ENCODE measurements at regions not wholly inside any gene's neighbourhood (a gene's known extent, or its start where the extent isn't known, plus 50 kb on each side); places are given as distances from the start of the nearest gene placed in this dataset.

DNA sequence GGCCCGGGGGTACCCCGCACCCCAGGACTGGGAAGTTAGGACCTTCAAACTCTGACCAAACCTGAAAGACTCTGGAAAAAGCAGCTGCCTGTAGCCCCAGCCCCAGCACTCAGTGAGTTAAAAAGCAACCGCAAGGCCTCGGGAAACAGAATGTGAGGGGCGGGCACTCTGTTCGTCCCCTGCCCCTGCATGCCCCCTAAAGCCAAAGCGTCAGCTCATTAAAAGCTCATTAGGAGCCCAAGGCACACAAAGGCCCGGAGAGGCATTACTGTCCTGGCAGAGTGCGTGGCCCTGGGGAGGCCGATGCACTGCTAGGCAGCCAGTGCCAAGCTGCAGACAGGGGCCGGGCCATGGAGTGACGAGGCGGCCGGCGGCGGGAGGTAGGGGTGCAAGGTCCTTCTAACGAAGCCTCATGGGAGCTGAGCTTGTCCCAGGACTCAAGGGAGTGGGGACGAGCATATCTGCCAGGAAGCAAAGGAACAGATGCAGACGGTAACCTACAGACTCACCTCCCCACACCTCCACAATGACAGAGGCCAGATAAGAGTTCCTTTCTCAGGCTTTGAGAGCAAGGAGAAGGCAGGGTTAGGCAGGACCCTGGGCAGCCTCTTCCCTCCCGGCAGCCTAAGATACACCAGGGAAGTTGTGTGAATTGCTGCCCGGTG is 116.8 kb downstream of the ENGASE start:
- H3K36me3 ChIP-seq (ENCODE audit: low read depth): no peaks in the 10 kb centered on the region
- no peak for TF ChIP-seq EZH2 (IDR thresholded peaks at IDR 0.05; ENCODE audit: insufficient read depth, poor library complexity, severe bottlenecking)
- TF ChIP-seq EZH2phosphoT487 (IDR thresholded peaks at IDR 0.05; ENCODE audit: insufficient read depth, low read depth): no peak
- no peaks in the 10 kb centered on the region for H3K79me2 ChIP-seq (ENCODE audit: insufficient read depth)
- in situ Hi-C loops (cut with MboI): no loop called here
- no peaks in the 10 kb centered on the region for H3K9me2 ChIP-seq (ENCODE audit: insufficient read depth)
- H4K20me1 ChIP-seq (ENCODE audit: insufficient read depth): no peaks in the 10 kb centered on the region
- H3K4me3 ChIP-seq: no peak overlapping the region
- H3K4me2 ChIP-seq (ENCODE audit: unreplicated experiment): no peak overlapping the region
- H2AFZ ChIP-seq: no peak overlapping the region
- no peaks in the 10 kb centered on the region for H3F3A ChIP-seq (ENCODE audit: insufficient read depth)
- H3K9ac ChIP-seq: no peak overlapping the region
- WGBS, 2 experiments (ENCODE audit: low coverage in 1 of 2, low lambda C conversion rate in 2 of 2, missing lambda C conversion rate in 2 of 2): 11 to 12% methylated on average over 21 of the region's 21 CpGs
- no peak for DNase-seq
- no peaks in the 10 kb centered on the region for H3K4me1 ChIP-seq (ENCODE audit: insufficient read depth)
- H3K9me3 ChIP-seq (ENCODE audit: low read depth): no peaks in the 10 kb centered on the region
- peaks cover 28% of the 10 kb centered on the region for H3K27me3 ChIP-seq (replicated peaks; ENCODE audit: insufficient read depth)
- no peak overlapping the region for H3K27ac ChIP-seq

DNA sequence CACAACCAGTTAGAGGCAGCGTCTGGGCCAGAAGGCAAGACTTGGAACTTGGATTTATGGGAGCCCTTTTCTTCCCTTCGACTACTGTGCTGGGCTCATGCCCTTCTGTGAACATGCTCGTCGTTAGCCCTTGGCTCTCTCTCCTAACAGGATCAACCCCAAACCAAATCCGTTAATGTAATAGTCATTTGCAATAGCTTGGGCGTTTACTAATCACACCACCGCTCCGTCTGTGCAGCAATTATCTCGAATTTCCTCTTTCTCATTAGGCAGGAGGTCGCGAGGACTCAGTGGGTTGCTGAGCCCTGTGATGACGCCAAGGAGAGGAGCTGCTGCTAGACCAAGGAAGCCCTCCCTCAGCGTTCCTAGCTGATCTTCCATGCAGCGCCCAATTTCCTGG is 114.7 kb downstream of the ENGASE start:
- Histone ChIP-seq H3K27me3 (replicated peaks; ENCODE audit: insufficient read depth) (peaks cover 48% of the 10 kb centered on the region), H3K36me3 (ENCODE audit: low read depth) (no peaks in the 10 kb centered on the region), H2AFZ (no peak overlapping the region), H3K9me2 (ENCODE audit: insufficient read depth) (no peaks in the 10 kb centered on the region), H3K4me3 (no peak overlapping the region), H3K4me2 (ENCODE audit: unreplicated experiment) (no peak overlapping the region), H3K4me1 (ENCODE audit: insufficient read depth) (no peaks in the 10 kb centered on the region), H3K9ac (no peak overlapping the region), H3F3A (ENCODE audit: insufficient read depth) (no peaks in the 10 kb centered on the region), H3K27ac (no peak overlapping the region), H3K9me3 (ENCODE audit: low read depth) (no peaks in the 10 kb centered on the region), H4K20me1 (ENCODE audit: insufficient read depth) (no peaks in the 10 kb centered on the region), H3K79me2 (ENCODE audit: insufficient read depth) (no peaks in the 10 kb centered on the region)
- WGBS, 2 experiments (ENCODE audit: low coverage in 1 of 2, low lambda C conversion rate in 2 of 2, missing lambda C conversion rate in 2 of 2): 20 to 23% methylated on average over 14 of the region's 14 CpGs
- in situ Hi-C loops (cut with MboI): no loop called here
- no peak for TF ChIP-seq EZH2phosphoT487 (IDR thresholded peaks at IDR 0.05; ENCODE audit: insufficient read depth, low read depth)
- TF ChIP-seq EZH2 (IDR thresholded peaks at IDR 0.05; ENCODE audit: insufficient read depth, poor library complexity, severe bottlenecking): no peak
- DNase-seq: no peak

DNA sequence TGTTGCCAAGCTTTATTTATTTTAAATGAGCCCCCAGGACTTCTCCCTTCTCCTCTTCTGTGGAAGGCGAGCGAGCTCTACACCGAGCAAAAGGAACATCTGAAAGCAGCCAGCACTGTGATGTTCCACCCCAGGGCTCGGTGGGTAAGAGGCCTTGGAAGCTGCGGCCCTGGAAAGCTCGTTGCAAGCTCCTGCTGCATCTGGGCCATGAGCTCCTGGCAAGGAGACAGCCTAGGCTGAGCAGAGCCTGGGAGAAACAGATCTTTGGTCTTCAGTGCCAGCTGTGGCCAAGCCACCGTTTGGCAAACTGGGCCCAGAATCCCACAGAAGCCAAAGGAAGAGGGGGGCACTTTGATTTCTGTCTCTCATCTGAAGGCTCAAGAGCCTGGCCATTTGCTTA is 114.1 kb downstream of the ENGASE start:
- peaks cover 54% of the 10 kb centered on the region for H3K27me3 ChIP-seq (replicated peaks; ENCODE audit: insufficient read depth)
- no peak overlapping the region for H3K4me2 ChIP-seq (ENCODE audit: unreplicated experiment)
- no peak for DNase-seq
- H3K27ac ChIP-seq: no peak overlapping the region
- no peak overlapping the region for H3K4me3 ChIP-seq
- H3K79me2 ChIP-seq (ENCODE audit: insufficient read depth): no peaks in the 10 kb centered on the region
- H4K20me1 ChIP-seq (ENCODE audit: insufficient read depth): no peaks in the 10 kb centered on the region
- H3K4me1 ChIP-seq (ENCODE audit: insufficient read depth): no peaks in the 10 kb centered on the region
- in situ Hi-C loops (cut with MboI): no loop called here
- no peak overlapping the region for H2AFZ ChIP-seq
- H3K9me2 ChIP-seq (ENCODE audit: insufficient read depth): no peaks in the 10 kb centered on the region
- H3F3A ChIP-seq (ENCODE audit: insufficient read depth): no peaks in the 10 kb centered on the region
- TF ChIP-seq EZH2 (IDR thresholded peaks at IDR 0.05; ENCODE audit: insufficient read depth, poor library complexity, severe bottlenecking): no peak
- no peak for TF ChIP-seq EZH2phosphoT487 (IDR thresholded peaks at IDR 0.05; ENCODE audit: insufficient read depth, low read depth)
- H3K9ac ChIP-seq: no peak overlapping the region
- H3K36me3 ChIP-seq (ENCODE audit: low read depth): no peaks in the 10 kb centered on the region
- 8 to 16% methylated on average over 7 of the region's 7 CpGs for WGBS, 2 experiments (ENCODE audit: low coverage in 1 of 2, low lambda C conversion rate in 2 of 2, missing lambda C conversion rate in 2 of 2)
- H3K9me3 ChIP-seq (ENCODE audit: low read depth): no peaks in the 10 kb centered on the region

- no peaks in the 10 kb centered on the region for H3F3A ChIP-seq (ENCODE audit: insufficient read depth)
- H3K4me1 ChIP-seq (ENCODE audit: insufficient read depth): no peaks in the 10 kb centered on the region
- H4K20me1 ChIP-seq (ENCODE audit: insufficient read depth): no peaks in the 10 kb centered on the region
- peak; percentile 54 for DNase-seq
- in situ Hi-C loops (cut with MboI): no loop called here
- no peak for TF ChIP-seq EZH2 (IDR thresholded peaks at IDR 0.05; ENCODE audit: insufficient read depth, poor library complexity, severe bottlenecking)
- no peak for TF ChIP-seq EZH2phosphoT487 (IDR thresholded peaks at IDR 0.05; ENCODE audit: insufficient read depth, low read depth)
- no peak overlapping the region for H3K27ac ChIP-seq
- no peak overlapping the region for H3K4me2 ChIP-seq (ENCODE audit: unreplicated experiment)
- no peaks in the 10 kb centered on the region for H3K9me3 ChIP-seq (ENCODE audit: low read depth)
- 13 to 17% methylated on average over 13 to 14 of the region's 14 CpGs for WGBS, 2 experiments (ENCODE audit: low coverage in 1 of 2, low lambda C conversion rate in 2 of 2, missing lambda C conversion rate in 2 of 2)
- no peaks in the 10 kb centered on the region for H3K9me2 ChIP-seq (ENCODE audit: insufficient read depth)
- no peaks in the 10 kb centered on the region for H3K36me3 ChIP-seq (ENCODE audit: low read depth)
- H2AFZ ChIP-seq: no peak overlapping the region
- H3K4me3 ChIP-seq: no peak overlapping the region
- H3K9ac ChIP-seq: no peak overlapping the region
- H3K27me3 ChIP-seq (replicated peaks; ENCODE audit: insufficient read depth): peaks cover 58% of the 10 kb centered on the region
- no peaks in the 10 kb centered on the region for H3K79me2 ChIP-seq (ENCODE audit: insufficient read depth)
Observed at GRCh38 chr17:79188048-79188447, 113.4 kb downstream of the ENGASE start.

All from GM23248 (cell line).